Parathyroid adenoma (tissue), 2 donors: ENCODE measurements at regions not wholly inside any gene's neighbourhood (a gene's known extent, or its start where the extent isn't known, plus 50 kb on each side); places are given as distances from the start of the nearest gene placed in this dataset.

Experiments
- H2AFZ ChIP-seq: fragments of 300-600 bp; sonication (generic); one replicate; pipeline ENCODE4 v1.7.0; 2017; ENCODE audit warnings: antibody characterized with exemption, mild to moderate bottlenecking
- H3K27ac ChIP-seq: fragments of 300-600 bp; sonication (generic); one replicate; pipeline ENCODE4 v1.7.0; 2017
- H3K27me3 ChIP-seq: fragments of 300-600 bp; sonication (generic); one replicate; pipeline ENCODE4 v1.7.0; 2017; ENCODE audit warnings: low read length; ENCODE audit not compliant: control insufficient read depth, insufficient read depth
- H3K36me3 ChIP-seq: fragments of 300-600 bp; sonication (generic); one replicate; pipeline ENCODE4 v1.7.0; 2017; ENCODE audit warnings: low read length; ENCODE audit not compliant: control insufficient read depth, insufficient read depth
- H3K4me1 ChIP-seq: fragments of 300-600 bp; sonication (generic); one replicate; pipeline ENCODE4 v1.7.0; 2017; ENCODE audit warnings: control low read depth
- H3K4me2 ChIP-seq: fragments of 300-600 bp; sonication (generic); one replicate; pipeline ENCODE4 v1.7.0; 2017; ENCODE audit warnings: low read length
- H3K4me3 ChIP-seq: fragments of 300-600 bp; sonication (generic); one replicate; pipeline ENCODE4 v1.7.0; 2017; ENCODE audit warnings: low read depth, low read length
- H3K79me2 ChIP-seq: fragments of 300-600 bp; sonication (generic); one replicate; pipeline ENCODE4 v1.7.0; 2017; ENCODE audit warnings: control low read depth
- H3K9ac ChIP-seq: fragments of 300-600 bp; sonication (generic); one replicate; pipeline ENCODE4 v1.7.0; 2017; ENCODE audit warnings: mild to moderate bottlenecking
- H3K9me3 ChIP-seq: fragments of 300-600 bp; sonication (generic); one replicate; pipeline ENCODE4 v1.7.0; 2017; ENCODE audit warnings: low read length; ENCODE audit not compliant: control insufficient read depth
- TF ChIP-seq, protein P1 (sequence below): fragments of 300-600 bp; sonication (generic); IDR thresholded peaks from one replicate; pipeline ENCODE4 v1.7.0; 2017; ENCODE audit warnings: antibody characterized with exemption, mild to moderate bottlenecking
- donor health status: primary hyperparathyroidism.

DNA sequence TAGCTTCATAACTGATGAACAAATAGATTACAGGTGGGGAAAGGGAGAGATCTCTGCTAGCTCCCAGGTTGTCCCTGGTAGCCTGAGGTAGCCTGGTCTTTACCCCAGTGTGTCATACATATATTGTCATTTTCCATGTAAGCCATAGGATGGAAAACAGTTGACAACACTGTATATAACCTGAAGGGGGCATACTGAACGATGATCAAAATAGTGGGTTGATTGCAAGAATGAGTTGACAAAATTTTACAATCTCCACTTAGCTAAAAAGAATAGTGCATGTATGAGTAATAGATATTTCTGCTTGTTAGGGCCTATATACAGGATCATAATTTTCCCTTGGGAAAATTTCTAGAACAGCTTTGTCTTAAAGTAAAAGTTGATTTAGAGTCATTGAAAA, 304.1 kb upstream of the HAND2 start:
- H3K4me1 ChIP-seq: no peaks in the 10 kb centered on the region
- no peaks in the 10 kb centered on the region for H3K79me2 ChIP-seq
- H3K27me3 ChIP-seq: no peaks in the 10 kb centered on the region
- TF ChIP-seq, protein P1, sequence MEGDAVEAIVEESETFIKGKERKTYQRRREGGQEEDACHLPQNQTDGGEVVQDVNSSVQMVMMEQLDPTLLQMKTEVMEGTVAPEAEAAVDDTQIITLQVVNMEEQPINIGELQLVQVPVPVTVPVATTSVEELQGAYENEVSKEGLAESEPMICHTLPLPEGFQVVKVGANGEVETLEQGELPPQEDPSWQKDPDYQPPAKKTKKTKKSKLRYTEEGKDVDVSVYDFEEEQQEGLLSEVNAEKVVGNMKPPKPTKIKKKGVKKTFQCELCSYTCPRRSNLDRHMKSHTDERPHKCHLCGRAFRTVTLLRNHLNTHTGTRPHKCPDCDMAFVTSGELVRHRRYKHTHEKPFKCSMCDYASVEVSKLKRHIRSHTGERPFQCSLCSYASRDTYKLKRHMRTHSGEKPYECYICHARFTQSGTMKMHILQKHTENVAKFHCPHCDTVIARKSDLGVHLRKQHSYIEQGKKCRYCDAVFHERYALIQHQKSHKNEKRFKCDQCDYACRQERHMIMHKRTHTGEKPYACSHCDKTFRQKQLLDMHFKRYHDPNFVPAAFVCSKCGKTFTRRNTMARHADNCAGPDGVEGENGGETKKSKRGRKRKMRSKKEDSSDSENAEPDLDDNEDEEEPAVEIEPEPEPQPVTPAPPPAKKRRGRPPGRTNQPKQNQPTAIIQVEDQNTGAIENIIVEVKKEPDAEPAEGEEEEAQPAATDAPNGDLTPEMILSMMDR: no peak
- no peak overlapping the region for H3K27ac ChIP-seq
- no peak overlapping the region for H3K4me3 ChIP-seq
- no peak overlapping the region for H3K9ac ChIP-seq
- no peaks in the 10 kb centered on the region for H3K9me3 ChIP-seq
- H3K4me2 ChIP-seq: no peak overlapping the region
- H2AFZ ChIP-seq: no peak overlapping the region
- H3K36me3 ChIP-seq: no peaks in the 10 kb centered on the region

DNA sequence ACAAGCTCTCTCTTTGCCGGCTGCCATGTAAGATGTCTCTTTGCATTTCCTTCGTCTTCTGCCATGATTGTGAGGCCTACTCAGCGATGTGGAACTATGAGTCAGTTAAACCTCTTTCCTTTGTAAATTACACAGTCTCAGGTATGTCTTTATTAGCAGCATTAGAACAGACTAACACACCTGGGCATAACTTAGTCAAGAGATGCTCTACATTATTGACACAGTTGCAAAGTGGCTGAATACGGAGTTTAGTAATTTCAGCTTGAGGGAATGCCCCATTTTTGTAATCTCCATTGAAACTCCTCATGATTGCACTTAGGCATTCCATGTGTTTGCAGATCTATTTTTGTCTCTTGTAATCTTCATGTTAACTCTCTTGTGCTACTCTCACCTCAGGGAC, 299.5 kb upstream of the HAND2 start:
- no peaks in the 10 kb centered on the region for H3K36me3 ChIP-seq

DNA sequence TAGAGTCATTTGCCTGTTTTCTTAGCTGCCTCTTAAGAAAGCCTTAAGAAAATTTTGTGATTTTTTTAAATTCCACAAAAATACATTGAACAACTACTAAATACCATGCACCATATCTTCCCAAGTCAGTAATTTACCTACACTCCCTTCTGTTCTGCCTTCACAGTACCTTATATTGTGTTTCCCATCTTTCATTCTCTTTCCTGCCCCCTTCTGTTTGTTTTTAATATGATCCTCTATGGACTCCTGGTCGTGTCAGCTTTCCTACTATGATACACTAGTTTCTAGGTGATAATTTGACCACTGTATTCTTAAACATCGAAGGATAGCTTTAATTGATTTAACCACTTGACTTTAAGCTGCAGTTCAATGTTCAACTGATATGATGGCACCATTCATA, 297.7 kb upstream of the HAND2 start:
- no peak overlapping the region for H3K9ac ChIP-seq
- TF ChIP-seq, protein P1: no peak
- no peak overlapping the region for H2AFZ ChIP-seq
- H3K9me3 ChIP-seq: no peaks in the 10 kb centered on the region
- H3K36me3 ChIP-seq: no peaks in the 10 kb centered on the region
- no peaks in the 10 kb centered on the region for H3K27me3 ChIP-seq
- no peaks in the 10 kb centered on the region for H3K79me2 ChIP-seq
- no peak overlapping the region for H3K4me2 ChIP-seq
- H3K4me1 ChIP-seq: no peaks in the 10 kb centered on the region
- H3K27ac ChIP-seq: no peak overlapping the region
- H3K4me3 ChIP-seq: no peak overlapping the region

More for the DNA sequence above, 299.5 kb upstream of the HAND2 start:
- Histone ChIP-seq H3K9me3 (no peaks in the 10 kb centered on the region), H3K4me3 (no peak overlapping the region), H3K4me1 (no peaks in the 10 kb centered on the region), H3K27ac (no peak overlapping the region), H2AFZ (no peak overlapping the region), H3K9ac (no peak overlapping the region), H3K4me2 (no peak overlapping the region), H3K79me2 (no peaks in the 10 kb centered on the region), H3K27me3 (no peaks in the 10 kb centered on the region)
- TF ChIP-seq, protein P1: no peak

DNA sequence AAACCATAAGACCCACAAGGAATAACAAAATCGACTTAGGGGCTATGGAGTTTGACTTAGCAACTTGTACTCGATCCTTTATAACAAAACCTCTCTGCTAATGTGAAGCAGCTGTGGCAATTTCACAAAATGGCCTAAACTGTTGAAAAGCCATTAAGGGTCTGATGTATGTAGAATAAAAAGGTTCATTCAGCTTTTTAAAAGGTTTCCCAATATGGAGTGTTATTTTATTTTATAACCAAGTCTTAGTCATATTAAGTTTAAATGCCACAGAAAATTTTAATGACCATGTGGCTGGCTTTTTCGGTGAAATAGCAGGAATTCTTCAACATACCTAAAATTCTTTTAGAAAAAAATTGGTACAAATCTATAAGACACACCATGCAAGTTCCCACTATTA, 291.8 kb upstream of the HAND2 start:
- Histone ChIP-seq H3K27me3 (no peaks in the 10 kb centered on the region), H3K4me2 (no peak overlapping the region), H3K9ac (no peak overlapping the region), H3K27ac (no peak overlapping the region), H3K36me3 (no peaks in the 10 kb centered on the region), H3K79me2 (no peaks in the 10 kb centered on the region), H3K4me1 (no peaks in the 10 kb centered on the region), H3K9me3 (no peaks in the 10 kb centered on the region), H3K4me3 (no peak overlapping the region), H2AFZ (no peak overlapping the region)
- TF ChIP-seq, protein P1: no peak

DNA sequence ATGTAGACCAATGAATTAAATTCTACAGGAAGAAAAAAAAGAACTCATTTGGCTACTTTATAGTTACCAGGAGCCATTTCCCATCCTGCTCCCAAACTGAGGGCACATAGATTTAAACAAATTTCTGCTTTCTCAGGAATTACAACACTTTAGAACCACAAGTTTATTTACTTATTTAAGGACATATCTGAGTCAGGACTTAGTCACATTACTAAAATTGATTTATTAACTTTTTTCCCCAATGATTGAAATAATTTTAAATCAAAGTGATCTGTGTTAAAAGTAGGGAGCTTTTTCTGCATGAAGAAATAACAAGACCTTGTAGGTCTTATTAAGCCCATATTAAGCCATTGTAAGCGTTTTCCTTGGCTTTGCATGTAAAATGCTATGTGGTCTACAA, 291.0 kb upstream of the HAND2 start:
- H2AFZ ChIP-seq: no peak overlapping the region
- no peaks in the 10 kb centered on the region for H3K4me1 ChIP-seq
- H3K4me3 ChIP-seq: no peak overlapping the region
- no peaks in the 10 kb centered on the region for H3K9me3 ChIP-seq
- no peak overlapping the region for H3K27ac ChIP-seq
- TF ChIP-seq, protein P1: no peak
- H3K9ac ChIP-seq: no peak overlapping the region
- no peaks in the 10 kb centered on the region for H3K27me3 ChIP-seq
- no peaks in the 10 kb centered on the region for H3K36me3 ChIP-seq
- no peaks in the 10 kb centered on the region for H3K79me2 ChIP-seq
- H3K4me2 ChIP-seq: no peak overlapping the region
